ENCODE measurements at regions not wholly inside any gene's neighbourhood (a gene's known extent, or its start where the extent isn't known, plus 50 kb on each side); places are given as distances from the start of the nearest gene placed in this dataset.
"Not testable (repeated sequence)": the region's sequence is repeated elsewhere in the genome, so short reads cannot be mapped to it uniquely, and the experiment has no call there.

DNA sequence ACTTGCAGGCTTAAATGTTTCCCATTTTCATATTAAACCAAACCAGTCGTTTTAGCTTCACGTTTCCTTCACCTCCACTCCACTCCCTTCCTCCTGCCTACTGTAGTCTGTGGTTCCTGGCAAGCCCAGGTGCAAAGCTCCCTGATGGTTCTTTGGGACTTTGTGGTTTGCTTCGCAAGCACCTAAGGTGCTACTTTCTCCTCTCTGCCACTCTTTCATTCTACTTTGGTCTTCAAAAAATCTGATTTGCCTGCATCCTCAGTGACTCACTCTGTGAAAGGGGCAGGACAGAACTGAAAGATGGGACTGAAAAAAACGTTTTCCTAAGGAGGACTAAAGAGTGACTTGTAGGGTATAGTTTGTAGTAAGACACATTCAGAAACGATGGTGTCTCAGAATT lies 228.4 kb downstream of the CYRIA start:
- no peaks in the 10 kb centered on the region for H3K36me3 Mint-ChIP-seq
- H3K27me3 Mint-ChIP-seq = peaks cover 5% of the 10 kb centered on the region
- no peaks in the 10 kb centered on the region for H3K4me1 Mint-ChIP-seq (ENCODE audit: low read depth)
- H3K4me3 Mint-ChIP-seq = no peak overlapping the region
- no peaks in the 10 kb centered on the region for H3K9me3 Mint-ChIP-seq (ENCODE audit: low read depth)
- no peak overlapping the region for H3K27ac Mint-ChIP-seq

DNA sequence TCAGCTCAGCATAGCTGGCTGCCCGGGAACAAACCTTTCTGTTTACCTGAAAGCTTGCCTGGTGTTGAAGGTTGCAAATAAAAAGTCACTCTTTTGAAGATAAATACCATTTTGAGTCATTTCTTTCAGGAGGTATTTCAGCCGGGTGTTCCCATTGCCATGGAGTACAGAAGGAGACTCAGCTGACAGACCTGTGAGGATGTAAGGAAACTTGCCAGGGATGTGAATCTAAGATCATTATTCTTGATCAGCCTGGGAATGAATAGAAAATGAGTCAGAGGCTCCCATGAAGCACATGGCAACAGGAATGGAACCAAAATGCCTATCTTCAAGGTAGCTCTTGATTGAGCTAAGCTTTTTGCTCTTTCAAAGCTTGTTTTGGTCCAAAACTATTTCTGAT lies 231.2 kb downstream of the CYRIA start:
- Mint-ChIP-seq H3K27ac (no peak overlapping the region), H3K27me3 (no peaks in the 10 kb centered on the region), H3K36me3 (no peaks in the 10 kb centered on the region), H3K9me3 (ENCODE audit: low read depth) (no peaks in the 10 kb centered on the region), H3K4me3 (no peak overlapping the region), H3K4me1 (ENCODE audit: low read depth) (no peaks in the 10 kb centered on the region)

DNA sequence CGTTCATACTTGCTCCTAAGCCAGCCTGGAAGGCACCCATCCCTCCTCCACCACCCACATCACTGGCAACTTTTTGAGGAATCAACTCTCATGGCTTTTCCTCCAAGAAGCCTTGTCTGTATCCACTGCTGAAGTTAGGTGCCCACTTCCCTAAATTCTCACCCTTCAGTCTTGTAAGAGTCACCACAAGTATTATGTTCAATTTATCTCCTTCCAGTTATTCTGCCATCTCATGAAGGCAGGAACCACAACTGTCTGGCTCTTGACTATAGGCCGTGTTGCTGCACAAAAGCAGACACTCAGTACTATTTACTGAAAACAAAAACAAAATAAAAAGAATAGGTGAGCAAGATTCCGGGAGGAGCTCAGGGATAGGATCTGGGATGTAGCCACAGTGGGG lies 234.8 kb downstream of the CYRIA start:
- Mint-ChIP-seq H3K27ac (no peak overlapping the region), H3K4me3 (no peak overlapping the region), H3K36me3 (no peaks in the 10 kb centered on the region), H3K9me3 (ENCODE audit: low read depth) (no peaks in the 10 kb centered on the region), H3K4me1 (ENCODE audit: low read depth) (no peaks in the 10 kb centered on the region), H3K27me3 (no peaks in the 10 kb centered on the region)

DNA sequence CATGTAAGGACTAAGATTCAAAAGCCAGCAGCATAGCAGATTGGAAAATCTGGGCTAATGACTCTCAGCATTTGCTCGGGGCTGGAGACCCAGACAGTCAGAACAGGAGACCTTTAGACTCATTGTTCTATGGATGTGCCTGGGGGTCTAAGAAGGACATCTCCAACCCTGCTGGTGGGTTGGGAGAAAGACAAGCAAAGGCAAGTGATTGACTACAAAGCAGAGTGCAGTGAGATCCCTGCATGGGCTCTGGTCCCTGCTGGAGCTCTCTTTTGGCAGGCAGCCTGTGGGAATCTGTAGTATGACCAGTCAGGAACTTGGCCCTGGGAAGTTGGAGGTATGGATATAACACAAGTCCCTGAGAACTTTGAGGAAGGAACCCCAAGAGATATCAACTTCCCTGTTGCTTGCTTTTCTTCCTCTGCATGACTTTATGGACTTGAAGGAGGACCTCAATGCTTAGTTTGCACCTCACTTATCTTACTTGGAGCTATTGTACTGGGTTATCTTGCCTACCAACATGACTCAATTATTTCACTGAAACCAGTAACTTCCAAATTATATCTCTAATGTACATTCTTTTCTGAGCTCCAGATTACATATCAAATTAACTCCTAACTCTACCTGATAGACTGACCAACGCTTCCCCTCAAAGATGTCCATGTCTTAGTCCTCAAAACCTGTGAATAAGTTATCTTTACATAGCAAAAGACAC lies 236.0 kb downstream of the CYRIA start:
- Mint-ChIP-seq H3K4me1 (ENCODE audit: low read depth) (no peaks in the 10 kb centered on the region), H3K4me3 (no peak overlapping the region), H3K9me3 (ENCODE audit: low read depth) (no peaks in the 10 kb centered on the region), H3K27ac (no peak overlapping the region), H3K36me3 (no peaks in the 10 kb centered on the region), H3K27me3 (no peaks in the 10 kb centered on the region)

DNA sequence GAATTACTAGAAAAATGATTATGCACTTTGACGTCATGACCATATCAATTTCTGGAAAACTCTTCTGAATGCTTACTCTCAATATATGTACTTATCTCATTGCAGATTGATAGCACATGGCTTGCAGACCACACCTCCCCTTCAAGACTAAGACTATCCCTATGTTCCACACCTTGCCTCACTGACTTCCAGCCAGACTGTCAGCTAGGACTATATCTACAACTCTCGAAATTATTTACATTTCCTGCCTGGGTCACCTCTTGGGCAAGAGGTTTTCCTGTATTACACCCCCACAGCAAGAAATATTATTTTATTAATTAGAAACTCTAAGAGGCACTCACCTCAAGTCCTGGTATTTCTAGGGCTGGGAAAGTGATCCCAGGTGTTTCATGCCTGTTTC lies 236.6 kb downstream of the CYRIA start:
- H3K9me3 Mint-ChIP-seq (ENCODE audit: low read depth) = no peaks in the 10 kb centered on the region
- no peak overlapping the region for H3K27ac Mint-ChIP-seq
- no peak overlapping the region for H3K4me3 Mint-ChIP-seq
- H3K4me1 Mint-ChIP-seq (ENCODE audit: low read depth) = no peaks in the 10 kb centered on the region
- H3K27me3 Mint-ChIP-seq = no peaks in the 10 kb centered on the region
- no peaks in the 10 kb centered on the region for H3K36me3 Mint-ChIP-seq

DNA sequence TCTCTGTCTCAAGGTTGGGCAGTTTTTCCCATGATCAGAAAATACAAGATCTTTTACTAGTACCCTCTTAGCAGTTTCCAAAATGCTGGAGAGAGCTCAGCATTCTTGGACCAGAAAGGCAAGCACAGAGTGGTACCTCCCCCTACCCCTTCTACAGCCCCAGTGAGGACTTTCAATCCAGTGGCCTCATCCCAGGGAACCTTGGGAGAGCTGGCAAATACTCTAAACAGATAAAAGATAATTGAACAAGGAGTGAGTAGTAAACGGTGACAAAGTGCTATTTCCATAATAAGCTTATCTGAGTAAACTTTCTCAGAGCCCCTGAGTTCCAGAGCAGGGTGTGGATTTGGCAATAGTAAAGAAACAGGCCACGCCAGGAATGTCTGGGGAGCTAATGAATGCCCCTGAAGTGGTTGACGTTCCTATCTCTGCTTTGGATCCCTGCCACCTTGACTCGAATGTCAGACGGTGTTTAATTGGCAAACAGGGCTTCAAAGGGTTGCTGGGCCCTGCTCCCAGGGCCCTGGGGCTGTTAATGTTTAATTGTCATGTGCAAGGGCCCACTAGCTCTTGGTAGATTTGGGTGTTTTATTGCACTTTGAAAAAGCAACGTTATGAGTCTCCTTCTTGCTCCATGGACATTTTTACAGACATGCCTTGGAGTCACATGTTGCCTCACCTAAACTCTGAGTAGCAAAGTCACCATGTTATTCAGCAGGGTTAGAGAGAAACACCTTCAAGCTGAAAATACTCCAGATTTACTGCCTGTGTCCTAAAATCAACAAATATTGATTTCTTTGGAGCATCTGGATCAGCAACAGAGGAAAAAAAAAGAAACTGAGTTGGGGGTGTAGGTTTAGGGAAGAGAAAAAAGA lies 239.9 kb downstream of the CYRIA start:
- Mint-ChIP-seq H3K4me1 (ENCODE audit: low read depth) (no peaks in the 10 kb centered on the region), H3K36me3 (no peaks in the 10 kb centered on the region), H3K4me3 (no peak overlapping the region), H3K27me3 (no peaks in the 10 kb centered on the region), H3K27ac (no peak overlapping the region), H3K9me3 (ENCODE audit: low read depth) (no peaks in the 10 kb centered on the region)

DNA sequence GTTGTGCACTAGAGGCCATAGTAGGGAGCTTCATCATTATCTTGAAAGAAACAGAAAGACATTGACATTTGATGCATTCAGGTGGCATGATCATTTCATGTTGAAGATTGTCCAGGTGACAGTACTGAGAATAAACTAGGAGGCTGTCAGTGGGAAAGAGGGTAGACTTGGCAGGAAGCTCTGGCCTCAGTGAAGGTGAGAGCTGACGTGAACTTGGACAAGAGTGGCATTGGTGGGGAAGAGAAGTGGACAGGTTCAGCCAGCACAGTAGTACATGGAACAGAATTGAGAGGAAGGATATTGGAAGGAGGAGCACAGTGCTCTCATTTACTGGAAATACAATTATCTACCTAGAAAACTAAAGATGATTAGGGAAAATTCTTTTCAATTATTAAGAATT lies 245.2 kb downstream of the CYRIA start:
- Mint-ChIP-seq H3K27ac (no peak overlapping the region), H3K4me3 (no peak overlapping the region), H3K36me3 (peaks cover 2% of the 10 kb centered on the region), H3K4me1 (ENCODE audit: low read depth) (no peaks in the 10 kb centered on the region), H3K9me3 (ENCODE audit: low read depth) (peaks cover 3% of the 10 kb centered on the region), H3K27me3 (peaks cover 9% of the 10 kb centered on the region)

DNA sequence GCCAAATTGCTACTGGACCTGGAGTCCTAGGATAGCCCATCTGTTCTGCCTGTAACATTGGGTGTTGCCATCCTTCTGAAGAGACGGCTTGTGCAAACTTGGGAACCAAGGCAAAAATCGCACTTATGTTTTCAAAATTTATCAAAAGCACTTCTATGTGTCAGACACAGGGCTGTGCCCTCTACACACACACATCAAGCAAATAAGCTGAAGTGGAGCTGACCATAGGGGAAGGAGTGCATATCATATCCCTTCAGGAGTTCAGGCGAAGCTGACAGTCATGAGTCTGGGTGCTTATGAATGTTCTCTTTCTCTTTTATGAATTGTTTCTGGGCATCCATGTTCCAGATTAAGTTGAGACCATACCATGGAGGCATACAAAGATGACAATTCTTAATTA lies 247.9 kb downstream of the CYRIA start:
- H3K4me3 Mint-ChIP-seq = no peak overlapping the region
- H3K36me3 Mint-ChIP-seq = peaks cover 2% of the 10 kb centered on the region
- H3K27ac Mint-ChIP-seq = no peak overlapping the region
- H3K9me3 Mint-ChIP-seq (ENCODE audit: low read depth) = peaks cover 5% of the 10 kb centered on the region
- peaks cover 12% of the 10 kb centered on the region for H3K27me3 Mint-ChIP-seq
- H3K4me1 Mint-ChIP-seq (ENCODE audit: low read depth) = no peaks in the 10 kb centered on the region

DNA sequence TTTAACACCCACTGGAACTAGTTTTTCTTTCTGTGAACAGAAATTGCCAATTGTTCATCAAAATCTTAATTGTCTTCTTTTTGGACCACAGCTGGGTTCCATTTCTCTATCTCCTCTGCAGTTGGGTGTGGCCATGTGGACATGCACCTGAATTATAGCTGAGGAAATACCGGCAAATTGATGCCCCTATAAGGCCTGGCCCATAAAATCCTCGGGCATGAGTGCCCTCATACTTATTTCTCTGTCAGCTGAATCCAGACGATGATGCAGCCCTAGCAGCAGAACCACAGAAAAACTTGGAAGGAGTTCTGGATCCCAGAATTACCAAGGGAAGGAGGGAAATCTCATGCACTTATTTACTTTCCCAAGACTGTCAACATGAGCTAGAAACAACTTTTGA lies 249.0 kb downstream of the CYRIA start:
- Mint-ChIP-seq H3K4me1 (ENCODE audit: low read depth) (no peaks in the 10 kb centered on the region), H3K36me3 (peaks cover 2% of the 10 kb centered on the region), H3K27me3 (peaks cover 12% of the 10 kb centered on the region), H3K27ac (no peak overlapping the region), H3K9me3 (ENCODE audit: low read depth) (peaks cover 5% of the 10 kb centered on the region), H3K4me3 (no peak overlapping the region)

DNA sequence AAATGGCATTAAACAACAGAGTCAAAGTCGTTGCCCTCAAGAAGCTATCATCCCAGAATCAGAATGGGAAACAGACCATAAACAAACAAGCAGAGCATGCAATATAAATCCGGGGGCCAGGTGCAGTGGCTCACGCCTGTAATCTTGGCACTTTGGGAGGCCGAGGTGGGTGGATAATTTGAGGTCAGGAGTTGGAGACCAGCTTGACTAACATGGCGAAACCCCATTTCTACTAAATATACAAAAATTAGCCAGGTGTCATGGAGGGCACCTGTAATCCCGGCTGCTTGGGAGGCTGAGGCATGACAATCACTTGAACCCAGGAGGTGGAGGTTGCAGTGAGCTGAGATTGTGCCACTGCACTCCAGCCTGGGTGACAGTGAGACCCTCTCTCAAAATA lies 249.8 kb downstream of the CYRIA start:
- not testable (repeated sequence) for H3K27ac Mint-ChIP-seq; H3K36me3 Mint-ChIP-seq; H3K4me3 Mint-ChIP-seq; H3K9me3 Mint-ChIP-seq (ENCODE audit: low read depth); H3K4me1 Mint-ChIP-seq (ENCODE audit: low read depth)
- peaks cover 15% of the 10 kb centered on the region for H3K27me3 Mint-ChIP-seq

DNA sequence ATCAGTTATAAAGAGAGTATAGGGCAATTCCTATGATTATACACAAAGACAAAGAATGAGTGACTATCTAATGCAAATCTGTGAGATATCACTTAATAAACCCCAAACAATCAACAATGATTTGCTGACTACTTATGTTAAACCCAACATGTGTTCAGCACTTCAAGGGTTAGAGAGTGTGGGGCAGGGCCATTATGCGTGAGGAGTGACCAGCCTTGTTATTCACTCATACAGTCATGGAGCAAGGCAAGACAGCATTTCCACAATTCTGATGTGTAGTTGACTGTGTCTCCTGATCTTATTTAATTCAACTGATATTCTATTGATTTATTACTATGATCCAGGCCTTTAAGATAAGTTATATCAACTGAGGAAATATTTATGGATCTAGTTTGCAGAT lies 251.7 kb downstream of the CYRIA start:
- Mint-ChIP-seq H3K9me3 (ENCODE audit: low read depth) (peaks cover 5% of the 10 kb centered on the region), H3K27me3 (peaks cover 11% of the 10 kb centered on the region), H3K36me3 (peaks cover 2% of the 10 kb centered on the region), H3K4me3 (no peak overlapping the region), H3K27ac (no peak overlapping the region), H3K4me1 (ENCODE audit: low read depth) (no peaks in the 10 kb centered on the region)

DNA sequence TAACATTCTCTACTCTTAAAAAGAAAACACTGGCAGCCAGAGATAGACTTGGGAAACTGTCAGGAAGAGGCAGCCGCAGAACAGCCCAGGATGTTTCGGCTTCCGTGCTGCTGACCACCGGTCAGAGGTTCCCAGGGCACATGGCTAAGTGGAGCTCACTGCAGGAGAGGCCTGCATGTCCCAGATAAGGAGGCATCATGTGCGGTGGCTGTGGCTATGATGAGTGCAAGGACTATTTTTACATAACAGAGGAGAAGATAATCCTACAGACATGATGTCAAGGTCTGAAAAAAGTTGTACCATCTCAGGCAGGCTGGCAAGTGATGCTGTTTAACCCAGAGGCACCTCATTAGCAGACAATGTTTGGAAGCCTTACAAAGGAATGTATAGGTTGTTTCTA lies 252.3 kb downstream of the CYRIA start:
- no peaks in the 10 kb centered on the region for H3K4me1 Mint-ChIP-seq (ENCODE audit: low read depth)
- H3K27me3 Mint-ChIP-seq = peaks cover 7% of the 10 kb centered on the region
- peaks cover 5% of the 10 kb centered on the region for H3K9me3 Mint-ChIP-seq (ENCODE audit: low read depth)
- no peak overlapping the region for H3K27ac Mint-ChIP-seq
- no peak overlapping the region for H3K4me3 Mint-ChIP-seq
- peaks cover 2% of the 10 kb centered on the region for H3K36me3 Mint-ChIP-seq

DNA sequence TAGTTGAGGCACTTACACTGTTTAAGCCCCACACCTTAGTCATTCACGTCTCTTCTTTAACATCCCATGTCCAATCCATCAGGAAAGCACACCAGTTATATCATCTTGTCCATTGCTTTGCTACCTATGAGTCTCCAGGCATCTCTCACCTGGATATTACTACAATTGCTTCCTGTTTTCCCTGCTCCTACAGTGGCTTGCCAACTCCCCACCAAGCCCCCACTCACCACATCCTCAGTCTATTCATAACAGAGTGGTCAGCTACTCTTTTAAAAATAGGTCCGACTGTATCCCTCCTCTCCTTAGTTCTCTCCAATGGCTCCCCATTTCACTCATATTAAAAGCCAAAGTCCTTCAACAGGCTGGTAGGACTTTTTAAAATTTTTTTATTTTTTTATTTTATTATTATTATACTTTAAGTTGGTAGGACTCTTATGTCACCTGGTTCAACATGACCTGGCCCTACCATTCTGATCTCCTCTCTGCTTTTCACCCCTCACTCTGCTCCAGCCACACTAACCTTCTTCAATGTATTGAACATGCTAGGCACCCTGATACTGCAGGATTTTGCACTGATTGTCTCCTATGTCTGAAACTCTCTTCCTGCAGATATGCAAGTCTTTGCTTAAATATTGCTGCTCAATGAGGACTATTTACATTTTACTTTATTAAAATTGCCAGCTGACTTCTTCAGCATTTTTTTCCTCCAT lies 253.2 kb downstream of the CYRIA start:
- Mint-ChIP-seq H3K27ac (no peak overlapping the region), H3K4me3 (no peak overlapping the region), H3K9me3 (ENCODE audit: low read depth) (peaks cover 5% of the 10 kb centered on the region), H3K36me3 (peaks cover 2% of the 10 kb centered on the region), H3K27me3 (peaks cover 7% of the 10 kb centered on the region), H3K4me1 (ENCODE audit: low read depth) (no peaks in the 10 kb centered on the region)

DNA sequence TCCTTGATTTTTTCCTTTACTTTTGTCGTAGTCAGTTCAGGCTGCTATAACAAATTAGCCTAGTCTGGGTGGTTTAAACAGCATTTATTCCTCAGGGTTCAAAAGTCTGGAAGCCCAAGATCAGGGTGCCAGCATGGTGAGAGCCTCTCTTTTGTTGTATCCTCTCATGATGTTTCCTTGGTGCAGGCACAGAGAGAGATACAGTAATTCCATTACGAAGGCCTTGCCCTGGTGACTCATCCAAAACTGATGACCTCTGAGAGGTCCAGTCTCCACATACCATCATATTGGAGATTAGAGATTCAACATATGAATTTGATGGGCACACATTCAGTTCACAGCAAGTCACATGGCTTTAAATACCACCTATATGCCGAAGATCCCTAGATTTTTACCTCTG lies 253.8 kb downstream of the CYRIA start:
- peaks cover 7% of the 10 kb centered on the region for H3K27me3 Mint-ChIP-seq
- H3K36me3 Mint-ChIP-seq = peaks cover 2% of the 10 kb centered on the region
- no peak overlapping the region for H3K4me3 Mint-ChIP-seq

DNA sequence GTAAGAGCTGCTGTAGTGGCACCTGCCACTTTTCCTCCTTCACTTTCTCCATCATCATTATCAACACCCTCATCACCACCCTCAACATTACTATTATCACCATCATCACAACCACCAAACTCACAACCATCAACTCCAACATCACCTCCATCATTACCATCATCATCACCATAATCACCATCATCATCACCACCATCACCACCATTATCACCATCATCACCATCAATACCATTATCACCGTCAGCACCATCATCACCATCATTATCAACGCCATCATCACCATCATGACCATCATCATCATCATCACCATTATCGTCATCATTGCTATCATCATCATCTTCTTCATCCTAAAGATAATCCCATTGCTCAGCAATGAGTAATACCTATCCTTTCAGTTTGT lies 255.8 kb downstream of the CYRIA start:
- H3K27ac Mint-ChIP-seq = no peak overlapping the region
- H3K27me3 Mint-ChIP-seq = peaks cover 4% of the 10 kb centered on the region
- H3K36me3 Mint-ChIP-seq = no peaks in the 10 kb centered on the region
- no peaks in the 10 kb centered on the region for H3K9me3 Mint-ChIP-seq (ENCODE audit: low read depth)
- no peak overlapping the region for H3K4me3 Mint-ChIP-seq
- no peaks in the 10 kb centered on the region for H3K4me1 Mint-ChIP-seq (ENCODE audit: low read depth)

More for the DNA sequence above, 253.8 kb downstream of the CYRIA start:
- Mint-ChIP-seq H3K27ac (no peak overlapping the region), H3K4me1 (ENCODE audit: low read depth) (no peaks in the 10 kb centered on the region), H3K9me3 (ENCODE audit: low read depth) (peaks cover 5% of the 10 kb centered on the region)

Measured in activated naive CD8-positive, alpha-beta T cell (primary cell).